HG03196 (cell line): ENCODE measurements at regions not wholly inside any gene's neighbourhood (a gene's known extent, or its start where the extent isn't known, plus 50 kb on each side); places are given as distances from the start of the nearest gene placed in this dataset.

Experiments used
- ATAC-seq: cut with Tn5 transposase; IDR thresholded peaks from one replicate; pipeline ENCODE4 v1.9.1; 2021; ENCODE audit not compliant: unreplicated experiment

DNA sequence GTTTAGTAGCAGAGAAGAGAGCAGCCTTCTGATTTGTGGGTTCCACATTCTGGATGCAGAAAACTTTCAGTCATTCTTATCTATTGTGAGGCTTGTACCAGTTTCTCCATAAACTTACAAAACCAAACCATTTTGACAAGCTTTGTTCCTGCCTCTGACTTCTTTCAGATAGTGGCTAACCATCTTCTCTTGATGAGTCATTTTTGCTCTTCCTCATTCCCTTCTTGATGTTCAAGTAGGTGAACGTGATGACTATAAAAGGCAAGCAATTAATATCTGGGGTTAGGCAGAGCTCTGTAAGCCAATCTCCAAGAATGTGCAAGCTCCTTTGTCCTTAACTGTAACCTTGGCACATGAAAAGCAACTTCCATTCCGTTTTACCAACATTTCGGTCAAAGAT lies 2083.1 kb upstream of the PIK3C3 start:
- ATAC-seq: no peak

DNA sequence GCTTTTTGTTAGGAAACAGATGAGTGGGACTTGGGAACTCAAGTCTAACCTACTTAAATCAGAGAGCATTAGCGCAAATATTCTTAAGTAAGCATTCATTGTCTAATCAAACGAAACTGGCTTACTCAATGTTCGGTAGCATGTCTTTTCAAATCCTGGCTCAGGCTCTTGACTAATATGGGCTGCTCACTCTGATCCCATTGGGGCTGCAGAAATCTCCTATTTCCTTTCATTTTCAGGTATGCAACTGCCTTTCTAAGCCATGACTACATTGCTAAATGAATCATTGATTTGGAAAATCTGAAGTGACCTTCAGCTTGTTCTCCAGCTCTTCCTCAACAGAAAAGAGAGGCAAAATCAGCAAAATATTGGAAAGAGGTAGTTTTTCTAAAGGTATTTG lies 2084.4 kb upstream of the PIK3C3 start:
- ATAC-seq: no peak

DNA sequence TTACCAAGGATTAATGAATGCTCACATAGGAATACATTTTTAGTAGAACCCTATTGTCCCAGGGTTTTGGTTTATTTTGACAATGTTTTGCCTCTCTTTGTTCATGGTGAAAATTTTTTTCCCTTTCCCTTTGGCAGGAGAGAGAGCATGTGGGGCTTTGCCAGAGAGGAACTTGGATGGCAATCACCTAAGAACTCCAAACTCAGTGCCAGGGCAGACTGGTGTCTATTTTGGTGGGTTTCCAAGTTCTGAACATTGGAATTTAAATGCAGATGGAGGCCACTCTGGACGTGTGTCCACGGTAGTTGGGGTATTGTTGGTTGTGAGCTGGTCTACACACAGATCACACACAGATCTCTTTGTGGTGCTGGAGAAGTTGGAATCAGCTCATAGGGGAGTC lies 2091.1 kb upstream of the PIK3C3 start:
- ATAC-seq: no peak

DNA sequence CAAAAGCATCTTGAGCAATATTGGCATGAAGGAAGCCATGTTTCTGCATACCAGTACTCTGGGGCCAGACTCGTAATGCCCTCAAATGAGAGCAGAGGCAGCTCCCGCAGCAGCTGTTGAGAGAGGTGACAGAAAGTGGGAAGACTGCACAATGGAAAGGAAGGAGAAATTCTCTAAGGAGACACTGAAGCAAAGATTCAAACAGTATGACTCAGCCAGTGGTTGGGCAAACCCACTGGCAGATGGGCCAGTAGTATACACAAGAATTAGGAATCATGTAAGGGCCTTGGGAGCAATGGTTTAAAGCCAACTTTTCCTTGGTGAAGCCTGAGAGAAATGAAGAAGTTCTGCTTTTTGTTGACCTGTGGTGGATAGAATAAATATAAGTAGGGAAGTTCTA lies 2092.7 kb upstream of the PIK3C3 start:
- no peak for ATAC-seq

GRCh38 chr18:39854291-39854690 lies 2100.7 kb upstream of the PIK3C3 start:
- ATAC-seq: no peak

DNA sequence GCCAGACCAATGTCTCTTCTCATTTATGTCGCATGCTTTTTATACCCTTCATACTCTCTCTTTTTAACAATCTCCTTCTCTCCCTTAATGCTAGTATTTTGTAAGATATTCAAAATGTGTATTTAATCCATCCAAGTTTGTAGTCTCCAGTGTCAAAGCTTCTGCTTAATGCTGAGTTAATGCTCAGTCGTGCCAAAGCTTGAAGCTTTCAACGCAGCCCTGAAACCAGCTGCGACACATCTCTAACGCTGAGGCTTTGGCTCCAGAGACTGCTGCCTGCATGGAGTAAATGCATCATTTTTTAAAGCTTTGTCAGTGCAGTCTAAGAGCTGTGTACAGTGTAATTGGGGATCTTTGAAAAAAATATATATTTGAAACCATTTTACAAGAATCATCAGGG lies 2108.8 kb upstream of the PIK3C3 start:
- ATAC-seq: no peak

DNA sequence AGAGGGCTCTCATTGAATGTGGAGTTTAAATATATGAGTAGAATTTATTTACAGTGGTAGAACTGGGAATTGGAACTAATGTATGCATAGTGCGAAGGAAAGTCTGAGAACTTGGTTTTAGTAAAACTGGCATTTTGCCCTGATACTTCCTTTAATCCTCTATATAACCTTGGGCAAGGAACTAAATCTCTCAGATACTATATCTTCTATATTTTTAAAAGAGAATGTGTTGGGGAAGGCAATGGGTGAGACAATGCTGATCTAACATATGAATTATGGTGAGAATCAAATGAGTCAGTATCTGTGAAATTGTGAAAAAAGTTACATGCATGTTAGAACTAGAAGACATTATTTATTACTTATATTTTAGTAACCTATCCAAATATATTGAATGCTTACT lies 2109.4 kb upstream of the PIK3C3 start:
- no peak for ATAC-seq

- no peak for ATAC-seq
Measured at GRCh38 chr18:39845106-39845505, 2109.9 kb upstream of the PIK3C3 start.

- ATAC-seq: no peak
Measured at GRCh38 chr18:39843546-39843945, 2111.5 kb upstream of the PIK3C3 start.

GRCh38 chr18:39842366-39842914 lies 2112.6 kb upstream of the PIK3C3 start:
- no peak for ATAC-seq

DNA sequence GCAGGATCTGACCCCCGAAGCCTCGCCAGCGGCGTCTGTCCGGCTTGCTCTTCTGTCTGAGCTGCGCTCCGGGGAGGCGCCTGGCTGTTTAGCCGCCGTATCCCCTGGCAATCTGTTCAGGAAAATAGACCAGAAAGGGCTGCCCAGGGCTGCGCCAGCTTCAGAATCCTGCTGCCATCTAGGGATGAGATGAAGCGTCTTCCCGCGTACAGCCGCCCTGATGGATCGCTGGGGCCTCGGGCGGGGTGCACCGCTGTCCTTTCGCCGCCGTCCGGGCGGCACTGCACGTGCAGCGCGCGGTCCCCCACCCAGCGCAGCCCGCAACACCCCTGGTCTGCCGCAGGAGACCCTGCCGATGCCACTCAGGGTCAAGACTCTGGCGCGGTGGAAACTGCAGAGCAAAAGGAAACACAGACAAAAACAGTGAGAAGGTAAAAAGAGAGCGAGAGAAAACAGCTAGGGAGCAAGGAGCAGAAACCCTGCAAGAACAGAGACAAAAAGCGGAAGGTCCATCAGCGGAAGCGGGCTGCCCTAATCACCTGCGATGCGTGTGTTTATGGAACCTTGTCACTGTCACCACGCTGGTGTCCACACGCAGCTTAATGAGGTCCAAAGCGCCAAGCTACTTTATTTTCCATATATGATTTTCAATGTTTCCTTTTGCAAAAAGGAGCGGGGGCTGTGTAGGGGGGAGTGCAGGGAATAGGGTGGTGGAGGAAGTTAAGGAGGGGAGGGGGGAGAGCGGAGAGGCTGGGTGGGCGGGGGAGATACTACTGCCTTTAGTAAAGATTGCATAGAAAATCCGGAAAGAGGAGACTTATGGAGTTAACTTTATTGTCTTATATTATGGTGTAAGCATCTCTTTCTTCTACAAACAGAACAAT lies 2113.3 kb upstream of the PIK3C3 start:
- ATAC-seq: no peak

GRCh38 chr18:39840856-39841481 lies 2114.1 kb upstream of the PIK3C3 start:
- no peak for ATAC-seq

DNA sequence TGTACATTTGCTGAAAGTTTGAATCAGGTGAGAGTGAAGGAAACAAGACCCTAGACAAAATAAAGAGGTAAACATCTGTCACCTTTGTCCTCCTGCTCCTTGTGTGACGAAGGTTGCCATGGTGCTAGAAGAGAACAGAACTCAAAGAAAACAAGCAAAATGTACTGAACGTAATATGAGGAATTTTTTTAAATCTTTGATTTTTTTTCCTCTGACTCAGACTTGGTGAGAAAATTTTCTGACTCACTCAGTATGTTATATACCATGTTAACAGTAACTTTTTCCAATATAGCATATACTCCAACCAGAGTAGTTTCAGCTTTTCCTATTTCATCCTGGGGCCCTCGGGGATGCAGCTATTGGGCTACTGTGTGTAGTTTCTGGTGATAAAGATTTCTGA lies 2114.6 kb upstream of the PIK3C3 start:
- no peak for ATAC-seq

GRCh38 chr18:39839782-39840181 lies 2115.3 kb upstream of the PIK3C3 start:
- ATAC-seq: no peak

- no peak for ATAC-seq
Measured at GRCh38 chr18:39838831-39839230, 2116.2 kb upstream of the PIK3C3 start.

DNA sequence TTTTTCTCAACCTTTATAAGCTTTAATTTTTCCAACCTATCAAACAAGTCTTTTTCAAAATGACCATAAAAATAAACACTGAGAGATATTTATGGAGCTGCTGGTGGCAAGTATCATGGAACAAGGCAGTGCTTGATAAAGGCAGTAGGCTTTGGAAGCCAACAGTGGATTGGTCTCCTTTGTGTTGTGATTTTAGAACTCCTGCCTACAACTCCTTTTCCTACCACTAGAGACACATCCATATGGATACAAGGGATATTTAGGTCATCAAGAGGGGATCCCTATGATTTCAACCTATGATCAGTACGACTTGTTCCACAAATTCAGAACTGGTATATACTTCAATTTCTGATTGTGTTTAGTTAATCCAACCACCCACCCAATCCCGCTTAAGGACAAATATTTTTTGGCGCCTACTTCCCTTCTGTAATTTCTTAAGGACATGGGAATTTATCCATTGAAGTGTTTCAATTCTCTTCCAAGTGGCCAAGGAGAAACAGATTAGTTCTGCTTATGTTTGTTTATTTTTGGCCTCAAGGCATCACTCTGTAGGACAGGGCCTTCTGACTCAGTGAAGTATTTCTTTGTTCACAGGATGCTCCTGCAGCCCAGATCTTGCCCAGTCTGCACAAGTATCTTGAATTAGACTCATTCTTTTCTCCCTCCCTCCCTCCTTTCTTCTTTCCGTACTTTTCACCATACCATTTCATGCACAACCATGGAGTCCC lies 2119.6 kb upstream of the PIK3C3 start:
- no peak for ATAC-seq

DNA sequence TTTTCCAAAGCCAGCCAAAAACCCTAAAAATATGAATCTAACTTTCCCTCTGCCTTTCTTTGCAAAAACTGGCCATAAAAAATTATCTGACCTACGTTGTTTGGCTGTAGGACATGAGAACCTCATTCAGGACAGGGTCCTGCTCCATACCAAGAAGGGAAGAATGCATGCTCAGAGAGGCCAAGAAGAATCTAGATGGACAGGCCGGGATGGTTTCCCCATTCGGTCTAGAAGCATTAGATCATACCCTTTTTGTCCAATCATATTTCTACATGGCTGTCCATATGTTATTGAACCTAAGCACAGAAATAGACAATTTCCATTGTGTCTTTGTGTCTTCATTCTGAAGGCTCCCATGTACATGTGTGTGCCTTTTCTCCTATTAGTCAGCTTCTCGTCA lies 2120.4 kb upstream of the PIK3C3 start:
- no peak for ATAC-seq

GRCh38 chr18:39825485-39826150 lies 2129.4 kb upstream of the PIK3C3 start:
- no peak for ATAC-seq

- ATAC-seq: no peak
Measured at GRCh38 chr18:39806525-39806924, 2148.5 kb upstream of the PIK3C3 start.

DNA sequence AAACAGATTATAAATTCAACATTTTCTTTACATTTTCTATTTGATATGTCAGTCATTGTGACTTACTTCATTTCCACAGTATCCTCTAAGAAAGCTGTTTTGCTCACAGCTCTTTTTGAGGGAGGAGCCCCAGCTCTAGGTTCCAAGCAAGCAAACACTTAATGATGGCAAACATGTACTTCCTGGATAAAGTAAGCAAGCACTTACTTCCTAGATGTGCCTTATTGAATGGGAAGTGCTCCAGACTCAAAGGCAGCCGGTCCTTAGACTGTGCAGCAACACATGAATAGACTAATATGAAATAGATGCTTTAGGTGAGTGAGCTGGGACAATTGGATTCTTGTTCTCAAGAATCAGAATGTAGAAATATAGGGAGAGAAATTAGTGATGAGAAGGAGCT lies 2149.8 kb upstream of the PIK3C3 start:
- ATAC-seq: no peak

DNA sequence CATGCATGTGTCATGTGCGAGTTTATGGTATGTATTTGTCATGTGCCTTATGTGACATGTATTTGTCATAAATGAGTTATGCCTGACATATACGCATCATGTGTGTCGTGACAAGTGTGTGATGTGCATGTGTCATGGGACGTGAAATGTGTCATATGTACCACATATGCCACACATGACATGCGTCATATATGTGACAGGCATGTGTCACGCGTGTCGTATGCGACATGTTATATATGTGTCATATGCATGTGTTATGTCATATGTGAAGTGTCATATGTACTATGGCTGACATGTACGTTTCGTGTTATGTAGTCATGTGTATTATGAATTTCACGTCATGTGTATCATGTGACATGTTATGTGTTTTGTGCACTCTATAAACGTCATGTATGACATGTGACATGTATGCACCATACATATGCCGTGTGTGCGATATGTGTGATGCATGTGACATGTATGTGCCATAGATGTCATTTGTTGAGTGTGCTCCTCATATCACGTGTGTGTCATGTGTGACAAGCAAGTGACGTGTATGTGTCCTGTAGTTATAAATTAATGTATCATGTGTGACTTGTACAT lies 2152.3 kb upstream of the PIK3C3 start:
- no peak for ATAC-seq
